K562 (cell line): ENCODE measurements at regions not wholly inside any gene's neighbourhood (a gene's known extent, or its start where the extent isn't known, plus 50 kb on each side); places are given as distances from the start of the nearest gene placed in this dataset.

Experiments used
- ATAC-seq: fragments of 200-7000 bp; cut with Tn5 transposase; 3 replicates; pipeline ENCODE4 v1.9.1; 2020; ENCODE audit warnings: moderate library complexity
- BruUV-seq: library from RNA; stranded (reverse); fragments of 400-500 nt; replicated peaks from 2 replicates; lab custom pipeline; 2021; lab: Mats Ljungman, UMichigan
- CTCF ChIA-PET: fragments of 300-600 bp; formaldehyde crosslinking; extraction: SDS; loops from one replicate; lab custom pipeline; 2021; ENCODE audit warnings: low intra/inter-chr PET ratio; lab: Yijun Ruan, JAX
- POLR2A ChIA-PET: fragments of 300-600, 350-650 bp; sonication (Branson Sonifier 250); formaldehyde crosslinking; extraction: SDS; loops from one replicate; lab custom pipeline; 2021; ENCODE audit warnings: antibody characterized with exemption, inconsistent platforms; lab: Yijun Ruan, JAX
- DNase-seq, 4 experiments: peaks; one replicate each; pipeline versions ENCODE4 v3.0.0 to v3.0.0-alpha.2; 2011 to 2018; ENCODE audit warnings: low spot score in 3 of 4, mixed read lengths in 3 of 4; ENCODE audit errors: extremely low read depth in 1 of 4
- FAIRE-seq: peaks from 2 replicates; lab custom pipeline; 2011; peaks lifted over from hg19 to GRCh38; lab: Jason Lieb, UNC
- H2AFZ ChIP-seq: 2 replicates; pipeline ENCODE4 v1.6.0; 2011; ENCODE audit warnings: low read depth, low read length, control low read depth, inconsistent platforms
- H3K27ac ChIP-seq: fragments of 200-600 bp; 3 replicates; pipeline ENCODE4 v1.8.0; 2011; ENCODE audit warnings: low read depth, mild to moderate bottlenecking, control low read depth, inconsistent platforms, low read length, moderate library complexity, mixed read lengths; ENCODE audit errors: extremely low read depth
- H3K27me3 ChIP-seq, 2 experiments: fragments of 300-600 bp in 1 of 2; 2 replicates in 1 of 2; 3 replicates in 1 of 2; pipeline versions ENCODE4 v1.6.0 to v1.8.0; 2011; ENCODE audit warnings: inconsistent platforms in 2 of 2, low read length in 2 of 2, mild to moderate bottlenecking in 1 of 2, mixed read lengths in 1 of 2, moderate library complexity in 1 of 2; ENCODE audit not compliant: control insufficient read depth in 2 of 2, insufficient read depth in 2 of 2
- H3K36me3 ChIP-seq: fragments of 300-600 bp; 3 replicates; pipeline ENCODE4 v1.8.0; 2011; ENCODE audit warnings: mild to moderate bottlenecking, low read length, inconsistent platforms; ENCODE audit not compliant: control insufficient read depth, insufficient read depth
- H3K4me1 ChIP-seq, 2 experiments: fragments of 200-600 bp in 1 of 2; replicated peaks in 1 of 2; 2 replicates in 1 of 2; 3 replicates in 1 of 2; pipeline versions ENCODE4 v1.5.1 to v1.8.0; 2011; ENCODE audit warnings: inconsistent platforms in 2 of 2, low read length in 2 of 2, mild to moderate bottlenecking in 1 of 2, mixed read lengths in 1 of 2, moderate library complexity in 1 of 2; ENCODE audit not compliant: control insufficient read depth in 2 of 2, insufficient read depth in 2 of 2
- H3K4me2 ChIP-seq: 2 replicates; pipeline ENCODE4 v1.6.1; 2011; ENCODE audit warnings: low read length, control low read depth, inconsistent platforms, mixed read lengths; ENCODE audit not compliant: insufficient read depth
- H3K4me3 ChIP-seq: fragments of 200-600 bp; sonication (generic), shearing (Covaris generic); 2 replicates; pipeline ENCODE4 v1.5.1; 2016; ENCODE audit warnings: control low read depth, inconsistent platforms
- H3K79me2 ChIP-seq: fragments of 200-600 bp; 3 replicates; pipeline ENCODE4 v1.8.0; 2011; ENCODE audit warnings: low read length, inconsistent platforms; ENCODE audit not compliant: control insufficient read depth, insufficient read depth
- H3K9ac ChIP-seq, 2 experiments: 2 replicates each; pipeline versions ENCODE4 v1.6.0 to v1.6.1; 2011; ENCODE audit warnings: low read depth in 2 of 2, low read length in 2 of 2, control low read depth in 1 of 2, inconsistent platforms in 1 of 2, mild to moderate bottlenecking in 1 of 2, mixed read lengths in 1 of 2; ENCODE audit not compliant: insufficient read depth in 1 of 2
- H3K9me1 ChIP-seq: one replicate; pipeline ENCODE4 v1.6.0; 2011; ENCODE audit warnings: inconsistent platforms, mild to moderate bottlenecking, low read length, moderate library complexity; ENCODE audit not compliant: control insufficient read depth, insufficient read depth
- H3K9me3 ChIP-seq: replicated peaks from 2 replicates; pipeline ENCODE4 v1.5.1; 2011; ENCODE audit warnings: low read depth, low read length, inconsistent platforms; ENCODE audit not compliant: control insufficient read depth, insufficient read depth
- H4K20me1 ChIP-seq: replicated peaks from 2 replicates; pipeline ENCODE4 v1.6.1; 2011; ENCODE audit warnings: low read length, inconsistent platforms, mixed read lengths; ENCODE audit not compliant: control insufficient read depth, insufficient read depth
- DEAF1 ChIP-seq: fragments of 450-650 bp; formaldehyde crosslinking; IDR thresholded peaks from 2 replicates; pipeline ENCODE4 v1.4.0; 2020; ENCODE audit warnings: mild to moderate bottlenecking, moderate library complexity
- KLF16 ChIP-seq: IDR thresholded peaks from 2 replicates; pipeline ENCODE4 v1.6.1; 2016; ENCODE audit warnings: antibody characterized with exemption
- PCBP1 ChIP-seq: fragments of 200-400 bp; formaldehyde crosslinking; IDR thresholded peaks from 2 replicates; pipeline ENCODE4 v1.6.1; 2018; ENCODE audit warnings: mild to moderate bottlenecking, low read depth, low read length; ENCODE audit not compliant: poor library complexity, severe bottlenecking
- SMAD2 ChIP-seq: fragments of 150-350 bp; IDR thresholded peaks from 2 replicates; pipeline ENCODE4 v1.6.1; 2014; ENCODE audit warnings: low read depth, mild to moderate bottlenecking, low read length
- ZFX ChIP-seq: sonication (generic); formaldehyde crosslinking; IDR thresholded peaks from 2 replicates; pipeline ENCODE4 v1.8.0; 2022; ENCODE audit warnings: mild to moderate bottlenecking, missing genetic modification reagents, moderate library complexity
- ZNF354B ChIP-seq: fragments of 250-450 bp; sonication (Bioruptor Pico); IDR thresholded peaks from 2 replicates; pipeline ENCODE4 v1.4.0; 2020
- ZNF431 ChIP-seq: sonication (generic); formaldehyde crosslinking; IDR thresholded peaks from 2 replicates; pipeline ENCODE4 v1.8.0; 2022; ENCODE audit warnings: mild to moderate bottlenecking, missing genetic modification reagents
- ZNF766 ChIP-seq: fragments of 200-800 bp; sonication (Bioruptor generic); conservative IDR thresholded peaks from 2 replicates; pipeline ENCODE4 v1.6.1; 2016; ENCODE audit warnings: missing genetic modification characterization, missing compliant biosample characterization
- ZZZ3 ChIP-seq: fragments of 450-650 bp; IDR thresholded peaks from 2 replicates; pipeline ENCODE4 v1.6.1; 2016; ENCODE audit warnings: antibody characterized with exemption, mild to moderate bottlenecking, moderate library complexity
- WGBS: fragments of 100-300 bp; shearing (Covaris generic); methylation state at CpG from one replicate; pipeline ENCODE4 v1.1.6; 2016; ENCODE audit warnings: low coverage, mixed read lengths; ENCODE audit not compliant: insufficient coverage; ENCODE audit errors: missing lambda C conversion rate; 5-methylcytosine and 5-hydroxymethylcytosine counted together
- in situ Hi-C: fragments of 300-500 bp; cut with MboI; formaldehyde crosslinking; loops from 4 replicates; pipeline ENCODE4 v1.15.0; 2018; ENCODE audit warnings: inconsistent platforms, mixed read lengths
- intact Hi-C: fragments of 100-400 bp; cut with micrococcal nuclease; formaldehyde crosslinking; loops from 2 replicates; pipeline ENCODE4 v1.14.2; 2022

GRCh38 chr19:30891051-30891450, 458.2 kb downstream of the TSHZ3 start:
- intact Hi-C loops: no loop called here
- no peak for FAIRE-seq

More at GRCh38 chr19:30891051-30891450, 458.2 kb downstream of the TSHZ3 start:
- no peak for DNase-seq
- Histone ChIP-seq H3K9ac (no peak overlapping the region), H3K4me2 (no peak overlapping the region), H2AFZ (no peak overlapping the region), H3K36me3 (no peaks in the 10 kb centered on the region), H3K27ac (no peak overlapping the region), H3K79me2 (no peaks in the 10 kb centered on the region), H3K27me3 (no peaks in the 10 kb centered on the region; a peak in 1 of 5 replicates), H3K9me3 (no peaks in the 10 kb centered on the region), H3K4me3 (no peak overlapping the region), H4K20me1 (no peaks in the 10 kb centered on the region), H3K9me1 (no peaks in the 10 kb centered on the region), H3K4me1 (no peaks in the 10 kb centered on the region)
- in situ Hi-C loops: no loop called here
- ChIA-PET POLR2A (no interaction called here), CTCF (no interaction called here)
- BruUV-seq: no TSS peak
- TF ChIP-seq PCBP1 (no peak), ZNF431 (CRISPR knock-in tag) (no peak), DEAF1 (CRISPR knock-in tag) (no peak), KLF16 (no peak), ZFX (CRISPR knock-in tag) (no peak), ZZZ3 (no peak), ZNF354B (no peak), SMAD2 (no peak), ZNF766 (CRISPR knock-in tag) (no peak)
- ATAC-seq: no peak
- 0% methylated on average over 4 of the region's 4 CpGs for WGBS
